Hepatocyte (in vitro differentiated cells): ENCODE measurements at regions not wholly inside any gene's neighbourhood (a gene's known extent, or its start where the extent isn't known, plus 50 kb on each side); places are given as distances from the start of the nearest gene placed in this dataset.

Experiments
- CTCF ChIP-seq: fragments of 200-600 bp; sonication (generic); IDR thresholded peaks from 2 replicates; pipeline ENCODE4 v1.5.1; 2016; ENCODE audit warnings: antibody characterized with exemption, mild to moderate bottlenecking; ENCODE audit not compliant: poor library complexity
- EZH2phosphoT487 ChIP-seq: fragments of 200-600 bp; sonication (generic); IDR thresholded peaks from one replicate; pipeline ENCODE4 v1.6.1; 2018; ENCODE audit warnings: antibody characterized with exemption, mild to moderate bottlenecking, low read depth, moderate library complexity; ENCODE audit not compliant: unreplicated experiment, severe bottlenecking

GRCh38 chr3:15974647-15975046 lies 176.9 kb upstream of the ANKRD28 start:
- TF ChIP-seq CTCF, result no peak
- no peak for TF ChIP-seq EZH2phosphoT487
